PC-3 (cell line): ENCODE measurements at regions not wholly inside any gene's neighbourhood (a gene's known extent, or its start where the extent isn't known, plus 50 kb on each side); places are given as distances from the start of the nearest gene placed in this dataset.

ENCODE experiments used
- EZH2phosphoT487 ChIP-seq: fragments of 300-600 bp; sonication (generic); IDR thresholded peaks from 2 replicates; pipeline ENCODE4 v1.6.1; 2018; ENCODE audit warnings: mild to moderate bottlenecking, antibody characterized with exemption, low read length, borderline replicate concordance
- TF ChIP-seq, protein P1 (sequence below): fragments of 300-600 bp; sonication (generic); conservative IDR thresholded peaks from 2 replicates; pipeline ENCODE4 v1.5.1; 2017; ENCODE audit warnings: antibody characterized with exemption, low read depth, mild to moderate bottlenecking, low read length

DNA sequence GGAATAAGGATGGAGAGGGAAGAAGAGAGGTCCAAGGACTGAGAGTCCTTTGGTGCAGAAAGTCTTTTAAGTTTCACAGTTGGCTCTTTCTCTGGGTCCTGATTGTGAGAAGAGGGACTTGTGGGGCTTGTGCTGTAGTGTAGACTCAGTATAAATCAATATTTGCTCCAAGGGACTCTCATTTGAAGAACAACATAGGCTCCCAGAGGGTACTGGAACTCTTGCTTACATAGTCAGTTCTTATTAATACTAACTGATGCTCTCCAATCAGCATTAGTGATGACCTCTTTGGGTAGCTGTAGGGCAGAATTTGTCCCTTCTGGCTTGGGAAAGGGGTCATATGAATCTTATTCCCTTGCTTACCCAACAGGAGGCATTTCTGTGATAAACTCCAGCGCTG lies 62.5 kb upstream of the CXCL14 start:
- TF ChIP-seq, protein P1, sequence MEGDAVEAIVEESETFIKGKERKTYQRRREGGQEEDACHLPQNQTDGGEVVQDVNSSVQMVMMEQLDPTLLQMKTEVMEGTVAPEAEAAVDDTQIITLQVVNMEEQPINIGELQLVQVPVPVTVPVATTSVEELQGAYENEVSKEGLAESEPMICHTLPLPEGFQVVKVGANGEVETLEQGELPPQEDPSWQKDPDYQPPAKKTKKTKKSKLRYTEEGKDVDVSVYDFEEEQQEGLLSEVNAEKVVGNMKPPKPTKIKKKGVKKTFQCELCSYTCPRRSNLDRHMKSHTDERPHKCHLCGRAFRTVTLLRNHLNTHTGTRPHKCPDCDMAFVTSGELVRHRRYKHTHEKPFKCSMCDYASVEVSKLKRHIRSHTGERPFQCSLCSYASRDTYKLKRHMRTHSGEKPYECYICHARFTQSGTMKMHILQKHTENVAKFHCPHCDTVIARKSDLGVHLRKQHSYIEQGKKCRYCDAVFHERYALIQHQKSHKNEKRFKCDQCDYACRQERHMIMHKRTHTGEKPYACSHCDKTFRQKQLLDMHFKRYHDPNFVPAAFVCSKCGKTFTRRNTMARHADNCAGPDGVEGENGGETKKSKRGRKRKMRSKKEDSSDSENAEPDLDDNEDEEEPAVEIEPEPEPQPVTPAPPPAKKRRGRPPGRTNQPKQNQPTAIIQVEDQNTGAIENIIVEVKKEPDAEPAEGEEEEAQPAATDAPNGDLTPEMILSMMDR = no peak
- TF ChIP-seq EZH2phosphoT487 = no peak
